Breast epithelium (tissue), 4 donors: ENCODE measurements at regions not wholly inside any gene's neighbourhood (a gene's known extent, or its start where the extent isn't known, plus 50 kb on each side); places are given as distances from the start of the nearest gene placed in this dataset.

Source experiments
- DNase-seq, 2 donors: peaks; one replicate each; pipeline ENCODE4 v3.0.0-alpha.2; 2019; ENCODE audit warnings: low spot score in 2 of 2
- H3K27ac ChIP-seq, 2 donors: fragments of 200-600 bp; sonication (generic) in 1 of 2; one replicate each; pipeline ENCODE4 v1.5.1; 2016 to 2019; ENCODE audit warnings: mild to moderate bottlenecking in 1 of 2
- H3K27me3 ChIP-seq, 2 donors: fragments of 200-600 bp; sonication (generic) in 1 of 2; one replicate each; pipeline versions ENCODE4 v1.5.1 to v1.6.0; 2017 to 2019; ENCODE audit warnings: control low read depth in 1 of 2, mild to moderate bottlenecking in 1 of 2
- H3K36me3 ChIP-seq: fragments of 200-600 bp; one replicate; pipeline ENCODE4 v1.5.1; 2019
- H3K4me1 ChIP-seq, 2 donors: fragments of 200-600 bp; sonication (generic); one replicate each; pipeline ENCODE4 v1.5.1; 2016 to 2019; ENCODE audit warnings: control low read depth in 1 of 2
- H3K4me3 ChIP-seq, 3 donors: fragments of 200-600 bp; sonication (generic); 1 replicate in 2 of 3; 2 replicates in 1 of 3; pipeline ENCODE4 v1.5.1; 2016 to 2019; ENCODE audit warnings: mild to moderate bottlenecking in 3 of 3, moderate library complexity in 2 of 3
- H3K9me3 ChIP-seq, 2 donors: fragments of 200-600 bp; sonication (generic) in 1 of 2; one replicate each; pipeline ENCODE4 v1.5.1; 2016 to 2019; ENCODE audit warnings: control low read depth in 1 of 2
- POLR2A ChIP-seq: fragments of 450-650 bp; IDR thresholded peaks from one replicate; pipeline ENCODE4 v1.6.1; 2016; ENCODE audit warnings: antibody characterized with exemption, mild to moderate bottlenecking, moderate library complexity
- POLR2AphosphoS5 ChIP-seq, 3 donors: sonication (generic); formaldehyde crosslinking; IDR thresholded peaks; one replicate each; pipeline ENCODE4 v1.6.1; 2017; ENCODE audit warnings: antibody characterized with exemption in 3 of 3
- intact Hi-C: fragments of 100-400 bp; cut with DNase I; formaldehyde crosslinking; loops from one replicate; pipeline ENCODE4 v1.15.1; 2023; ENCODE audit warnings: low total_unique reads
- TF ChIP-seq, protein P1 (sequence below), 3 donors: fragments of 450-650 bp; IDR thresholded peaks; one replicate each; pipeline ENCODE4 v1.5.1; 2016 to 2017; ENCODE audit warnings: antibody characterized with exemption in 3 of 3, mild to moderate bottlenecking in 3 of 3, moderate library complexity in 3 of 3

DNA sequence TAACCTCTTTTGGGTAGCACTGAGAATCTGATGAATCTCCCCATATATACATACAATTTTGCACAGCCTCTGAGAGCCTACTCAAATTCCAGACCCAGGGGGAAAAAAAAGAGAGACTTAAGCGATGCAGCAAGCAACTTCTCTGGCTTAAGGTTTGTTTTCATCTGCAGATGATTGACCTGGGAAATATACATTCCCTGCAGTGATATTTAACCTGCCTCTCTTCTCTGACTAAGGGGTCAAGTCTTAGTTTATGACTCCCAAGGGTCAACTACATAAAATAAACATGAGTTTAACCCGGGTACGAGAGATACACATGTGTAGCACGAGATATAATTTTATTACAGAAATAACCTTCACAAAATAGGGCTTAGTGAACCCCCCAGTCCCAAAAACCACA lies 737.8 kb downstream of the TUSC7 start:
- TF ChIP-seq POLR2A (no peak), POLR2AphosphoS5 (IDR thresholded peaks at IDR 0.05) (no peak)
- TF ChIP-seq, protein P1, sequence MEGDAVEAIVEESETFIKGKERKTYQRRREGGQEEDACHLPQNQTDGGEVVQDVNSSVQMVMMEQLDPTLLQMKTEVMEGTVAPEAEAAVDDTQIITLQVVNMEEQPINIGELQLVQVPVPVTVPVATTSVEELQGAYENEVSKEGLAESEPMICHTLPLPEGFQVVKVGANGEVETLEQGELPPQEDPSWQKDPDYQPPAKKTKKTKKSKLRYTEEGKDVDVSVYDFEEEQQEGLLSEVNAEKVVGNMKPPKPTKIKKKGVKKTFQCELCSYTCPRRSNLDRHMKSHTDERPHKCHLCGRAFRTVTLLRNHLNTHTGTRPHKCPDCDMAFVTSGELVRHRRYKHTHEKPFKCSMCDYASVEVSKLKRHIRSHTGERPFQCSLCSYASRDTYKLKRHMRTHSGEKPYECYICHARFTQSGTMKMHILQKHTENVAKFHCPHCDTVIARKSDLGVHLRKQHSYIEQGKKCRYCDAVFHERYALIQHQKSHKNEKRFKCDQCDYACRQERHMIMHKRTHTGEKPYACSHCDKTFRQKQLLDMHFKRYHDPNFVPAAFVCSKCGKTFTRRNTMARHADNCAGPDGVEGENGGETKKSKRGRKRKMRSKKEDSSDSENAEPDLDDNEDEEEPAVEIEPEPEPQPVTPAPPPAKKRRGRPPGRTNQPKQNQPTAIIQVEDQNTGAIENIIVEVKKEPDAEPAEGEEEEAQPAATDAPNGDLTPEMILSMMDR (IDR thresholded peaks at IDR 0.05): no peak
- no peaks in the 10 kb centered on the region for H3K36me3 ChIP-seq
- intact Hi-C loops: no loop called here
- H3K27me3 ChIP-seq: no peaks in the 10 kb centered on the region
- DNase-seq: no peak
- no peak overlapping the region for H3K27ac ChIP-seq
- H3K4me1 ChIP-seq: no peaks in the 10 kb centered on the region
- H3K4me3 ChIP-seq: no peak overlapping the region
- H3K9me3 ChIP-seq: no peaks in the 10 kb centered on the region

DNA sequence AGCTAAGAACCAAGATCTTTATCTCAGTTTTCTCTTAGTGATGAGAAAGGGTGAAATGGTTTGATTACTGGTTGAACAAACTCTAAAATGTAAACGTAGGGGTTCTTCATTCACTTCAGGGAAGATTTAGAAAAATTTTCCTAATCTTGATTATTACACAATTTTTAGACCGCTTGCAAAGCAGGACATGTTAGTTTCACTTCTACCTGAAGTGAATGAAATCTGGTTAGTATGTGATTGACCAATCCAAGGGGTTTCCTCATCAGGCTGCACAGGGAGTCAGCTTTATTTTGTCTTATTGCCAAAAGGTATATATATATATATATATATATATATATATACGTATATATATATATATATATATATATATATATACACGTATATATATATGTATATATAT lies 740.4 kb downstream of the TUSC7 start:
- Histone ChIP-seq H3K27ac (no peak overlapping the region), H3K9me3 (no peaks in the 10 kb centered on the region), H3K4me3 (no peak overlapping the region), H3K36me3 (no peaks in the 10 kb centered on the region), H3K4me1 (no peaks in the 10 kb centered on the region), H3K27me3 (no peaks in the 10 kb centered on the region)
- TF ChIP-seq POLR2AphosphoS5 (IDR thresholded peaks at IDR 0.05): no peak
- no peak for TF ChIP-seq POLR2A
- TF ChIP-seq, protein P1 (IDR thresholded peaks at IDR 0.05): no peak
- no peak for DNase-seq
- intact Hi-C loops: no loop called here

DNA sequence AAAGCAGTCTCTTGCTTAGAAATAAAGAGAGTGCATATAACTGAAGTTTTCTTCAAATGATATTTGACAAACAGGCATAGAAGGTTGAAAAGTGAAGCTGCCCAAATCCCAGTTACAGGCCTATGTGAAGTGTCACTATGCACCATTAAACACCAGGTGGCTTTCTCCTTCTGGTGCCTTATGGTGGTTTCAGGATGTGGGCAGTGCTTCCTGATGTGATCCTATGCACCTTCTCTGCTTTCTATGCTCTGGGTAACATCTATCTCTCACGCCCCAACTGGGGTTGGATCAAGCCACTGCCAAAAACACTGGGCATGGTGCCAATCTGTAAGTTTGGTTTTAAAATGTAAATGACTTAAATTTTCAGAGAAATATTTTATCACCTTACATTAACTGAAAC lies 744.7 kb downstream of the TUSC7 start:
- Histone ChIP-seq H3K9me3 (no peaks in the 10 kb centered on the region), H3K4me3 (no peak overlapping the region), H3K36me3 (no peaks in the 10 kb centered on the region), H3K4me1 (no peaks in the 10 kb centered on the region), H3K27me3 (no peaks in the 10 kb centered on the region), H3K27ac (no peak overlapping the region)
- TF ChIP-seq, protein P1 (IDR thresholded peaks at IDR 0.05): no peak
- TF ChIP-seq POLR2AphosphoS5 (IDR thresholded peaks at IDR 0.05): no peak
- no peak for TF ChIP-seq POLR2A
- intact Hi-C loops: no loop called here
- DNase-seq: no peak

DNA sequence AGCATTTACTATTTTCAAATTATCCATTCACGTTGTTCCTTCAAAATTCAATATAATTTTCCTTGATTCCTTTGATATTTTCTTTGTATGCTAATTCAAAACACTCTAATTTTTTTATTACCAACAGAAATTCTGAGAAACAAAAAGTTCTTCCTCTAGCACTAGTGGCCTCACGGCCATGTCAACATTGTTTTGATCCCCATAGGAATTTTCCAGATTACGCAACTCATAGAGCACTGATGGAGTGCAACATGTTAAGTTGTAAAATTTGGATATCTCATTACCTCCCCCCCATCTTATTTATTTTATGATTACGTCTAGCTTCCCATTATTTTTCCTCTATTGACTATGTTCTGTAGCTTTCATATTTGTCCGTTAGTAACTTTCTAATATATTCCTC lies 745.3 kb downstream of the TUSC7 start:
- intact Hi-C loops: no loop called here
- Histone ChIP-seq H3K36me3 (no peaks in the 10 kb centered on the region), H3K27ac (no peak overlapping the region), H3K27me3 (no peaks in the 10 kb centered on the region), H3K4me1 (no peaks in the 10 kb centered on the region), H3K9me3 (no peaks in the 10 kb centered on the region), H3K4me3 (no peak overlapping the region)
- no peak for DNase-seq
- TF ChIP-seq POLR2AphosphoS5 (IDR thresholded peaks at IDR 0.05) (no peak), POLR2A (no peak)
- TF ChIP-seq, protein P1 (IDR thresholded peaks at IDR 0.05): no peak

DNA sequence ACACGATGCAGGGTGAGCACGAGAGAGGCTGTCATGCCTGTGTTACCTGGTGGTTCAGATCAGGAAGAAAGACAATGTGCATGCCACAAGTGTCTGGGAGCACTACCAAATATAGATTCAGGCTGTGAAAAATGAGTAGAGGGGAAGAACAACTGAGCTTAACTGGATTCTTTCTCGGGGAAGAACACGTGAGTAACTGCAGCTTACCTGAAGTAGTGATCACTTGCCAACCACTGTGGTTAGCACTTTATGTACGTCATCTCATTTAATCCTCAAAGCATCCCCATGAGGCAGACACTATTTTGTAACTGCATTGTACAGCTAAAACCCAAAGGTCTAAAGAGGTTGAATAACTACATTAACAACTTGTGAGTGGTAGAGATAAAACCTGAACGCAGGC lies 746.2 kb downstream of the TUSC7 start:
- Histone ChIP-seq H3K36me3 (no peaks in the 10 kb centered on the region), H3K27ac (no peak overlapping the region), H3K27me3 (no peaks in the 10 kb centered on the region), H3K9me3 (no peaks in the 10 kb centered on the region), H3K4me1 (no peaks in the 10 kb centered on the region), H3K4me3 (no peak overlapping the region)
- intact Hi-C loops: no loop called here
- TF ChIP-seq, protein P1 (IDR thresholded peaks at IDR 0.05): no peak
- TF ChIP-seq POLR2A (no peak), POLR2AphosphoS5 (IDR thresholded peaks at IDR 0.05) (no peak)
- no peak for DNase-seq
